ENCODE measurements at regions not wholly inside any gene's neighbourhood (a gene's known extent, or its start where the extent isn't known, plus 50 kb on each side); places are given as distances from the start of the nearest gene placed in this dataset.

GRCh38 chr1:58904299-58905125, 120.7 kb upstream of the JUN start:
- Histone ChIP-seq H3K4ac (replicated peaks; ENCODE audit: insufficient read length, low read depth, low read length) (no peak overlapping the region), H3K9ac (replicated peaks in 1 of 4; ENCODE audit: extremely low read depth in 1 of 4, low read depth in 3 of 4, low read length in 3 of 4) (peak overlapping the region in 3 of 4 experiments; percentile 54 to 76 (median 65); a peak in 4 of 7 replicates), H2BK12ac (ENCODE audit: low read depth, low read length) (0 out of 2 replicates have a peak overlapping the region, but pooled peaks have one; percentile 40), H3K27me3 (replicated peaks in 1 of 4; ENCODE audit: control insufficient read depth in 3 of 4, extremely low read depth in 1 of 4, insufficient read depth in 3 of 4, low read length in 3 of 4) (peaks cover 0 to 4% (median 0%) of the 10 kb centered on the region in 4 experiments; a peak in 3 of 7 replicates), H4K8ac (ENCODE audit: extremely low read depth, insufficient read depth, low read length) (peak overlapping the region; percentile 92), H3K79me2 (ENCODE audit: control insufficient read depth in 1 of 2, insufficient read depth in 2 of 2, low read length in 2 of 2) (no peaks in the 10 kb centered on the region), H3K4me2 (ENCODE audit: insufficient read depth in 1 of 2, low read depth in 2 of 2, low read length in 2 of 2) (peak overlapping the region; percentile 73 to 74), H3K4me1 (replicated peaks in 1 of 4; ENCODE audit: control insufficient read depth in 3 of 4, insufficient read depth in 4 of 4, low read length in 3 of 4) (peaks cover 0 to 6% (median under 1%) of the 10 kb centered on the region in 4 experiments; a peak in 2 of 7 replicates), H3K27ac (ENCODE audit: low read depth, low read length) (no peak overlapping the region), H2BK20ac (ENCODE audit: low read length) (no peak overlapping the region), H4K91ac (replicated peaks; ENCODE audit: insufficient read length, low read length) (peak overlapping the region; percentile 15), H3K79me1 (ENCODE audit: low read depth, low read length) (no peaks in the 10 kb centered on the region), H4K20me1 (replicated peaks in 1 of 2; ENCODE audit: control insufficient read depth in 1 of 2, insufficient read depth in 2 of 2, low read length in 2 of 2) (no peaks in the 10 kb centered on the region), H3K23me2 (ENCODE audit: low read depth, low read length) (peaks cover 2% of the 10 kb centered on the region; the same call in 1 of the 2 replicates), H4K5ac (ENCODE audit: insufficient read length, low read depth, low read length) (no peak overlapping the region), H3K36me3 (ENCODE audit: control insufficient read depth in 2 of 4, insufficient read depth in 4 of 4, low read length in 3 of 4) (no peaks in the 10 kb centered on the region), H2BK15ac (ENCODE audit: low read length) (no peak overlapping the region), H3K14ac (ENCODE audit: insufficient read length) (no peak overlapping the region), H2AK5ac (ENCODE audit: low read depth, low read length) (no peak overlapping the region), H2BK5ac (ENCODE audit: low read depth, low read length) (0 out of 2 replicates have a peak overlapping the region, but pooled peaks have one; percentile 62), H3K9me3 (ENCODE audit: insufficient read depth in 2 of 2, low read depth in 1 of 2, low read length in 1 of 2) (no peaks in the 10 kb centered on the region), H3K18ac (ENCODE audit: extremely low read depth, low read length) (no peak overlapping the region; the same call in 1 of the 2 replicates), H3K56ac (replicated peaks; ENCODE audit: insufficient read length, low read depth, low read length) (no peak overlapping the region), H3K23ac (ENCODE audit: insufficient read length) (no peak overlapping the region), H2AFZ (ENCODE audit: low read length) (peak overlapping the region; percentile 90), H2BK120ac (replicated peaks; ENCODE audit: low read depth, low read length) (no peak overlapping the region), H3K4me3 (ENCODE audit: extremely low read depth in 1 of 4, insufficient read depth in 2 of 4, low read depth in 3 of 4, low read length in 4 of 4) (peak overlapping the region; percentile 48 to 67 (median 48))
- no peak for TF ChIP-seq CHD2 (IDR thresholded peaks at IDR 0.05; ENCODE audit: low read length)
- TF ChIP-seq NRF1 (IDR thresholded peaks at IDR 0.05; ENCODE audit: low read depth, low read length): no peak
- peak; percentile 94 for TF ChIP-seq KDM1A (IDR thresholded peaks at IDR 0.05; ENCODE audit: borderline replicate concordance, low read length)
- peak in 1 of 2 experiments; percentile 25; a peak in 1 of 4 replicates for TF ChIP-seq HDAC2 (IDR thresholded peaks at IDR 0.05; ENCODE audit: borderline replicate concordance in 1 of 2, low read depth in 2 of 2, low read length in 2 of 2)
- no peak for DNase-seq (ENCODE audit: low read depth in 1 of 2, low spot score in 2 of 2)
- ChIA-PET CTCF (ENCODE audit: partially characterized antibody) (no interaction called here), POLR2A (ENCODE audit: partially characterized antibody) (no interaction called here)
- no peak for FAIRE-seq
- 74 to 100% methylated on average over 2 to 8 of the region's 8 CpGs for WGBS, 2 experiments (ENCODE audit: extremely low coverage in 1 of 2, insufficient coverage in 1 of 2, insufficient read length in 1 of 2, insufficient replicate concordance in 2 of 2, low coverage in 1 of 2, low lambda C conversion rate in 2 of 2, missing lambda C conversion rate in 1 of 2)

Measured in H1 (cell line).